HG02642 (cell line): ENCODE measurements at regions not wholly inside any gene's neighbourhood (a gene's known extent, or its start where the extent isn't known, plus 50 kb on each side); places are given as distances from the start of the nearest gene placed in this dataset.

Experiments
- ATAC-seq: cut with Tn5 transposase; IDR thresholded peaks from one replicate; pipeline ENCODE4 v1.9.1; 2021; ENCODE audit warnings: mild to moderate bottlenecking; ENCODE audit not compliant: unreplicated experiment, poor library complexity

- ATAC-seq, result no peak
These were observed 196.4 kb downstream of the RPLP1 start for GRCh38 chr15:69648775-69649735.

GRCh38 chr15:69652293-69652692, 199.7 kb downstream of the RPLP1 start:
- ATAC-seq, result no peak

GRCh38 chr15:69652751-69653305, 200.2 kb downstream of the RPLP1 start:
- ATAC-seq, result no peak

GRCh38 chr15:69653306-69653705, 200.7 kb downstream of the RPLP1 start:
- ATAC-seq, result no peak

- ATAC-seq, result no peak
These were observed 201.2 kb downstream of the RPLP1 start for GRCh38 chr15:69653846-69654245.

GRCh38 chr15:69656271-69657030, 203.8 kb downstream of the RPLP1 start:
- ATAC-seq, result no peak

- ATAC-seq, result no peak
These were observed 205.0 kb downstream of the RPLP1 start for GRCh38 chr15:69657626-69658025.

- ATAC-seq, result no peak
These were observed 205.9 kb downstream of the RPLP1 start for GRCh38 chr15:69658411-69658945.

GRCh38 chr15:69659454-69660050, 206.9 kb downstream of the RPLP1 start:
- ATAC-seq, result no peak

- no peak for ATAC-seq
These were observed 207.5 kb downstream of the RPLP1 start for GRCh38 chr15:69660114-69660513.

GRCh38 chr15:69660658-69661405, 208.2 kb downstream of the RPLP1 start:
- ATAC-seq, result no peak

- ATAC-seq, result no peak
These were observed 208.8 kb downstream of the RPLP1 start for GRCh38 chr15:69661446-69661845.

- ATAC-seq, result no peak
These were observed 209.4 kb downstream of the RPLP1 start for GRCh38 chr15:69661871-69662644.

GRCh38 chr15:69662645-69663000, 210.0 kb downstream of the RPLP1 start:
- no peak for ATAC-seq

- ATAC-seq, result no peak
These were observed 210.8 kb downstream of the RPLP1 start for GRCh38 chr15:69663441-69663840.

- ATAC-seq, result no peak
These were observed 211.4 kb downstream of the RPLP1 start for GRCh38 chr15:69663982-69664381.

GRCh38 chr15:69664572-69665571, 212.3 kb downstream of the RPLP1 start:
- ATAC-seq, result no peak

- ATAC-seq, result no peak
These were observed 213.1 kb downstream of the RPLP1 start for GRCh38 chr15:69665641-69666111.
